Testis (tissue), 2 donors: ENCODE measurements at regions not wholly inside any gene's neighbourhood (a gene's known extent, or its start where the extent isn't known, plus 50 kb on each side); places are given as distances from the start of the nearest gene placed in this dataset.
"Not testable (repeated sequence)": the region's sequence is repeated elsewhere in the genome, so short reads cannot be mapped to it uniquely, and the experiment has no call there.

Experiments used
- DNase-seq: peaks from one replicate; pipeline ENCODE4 v3.0.0-alpha.2; 2019
- H3K27ac ChIP-seq, 2 donors: fragments of 200-600 bp; sonication (generic); one replicate each; pipeline ENCODE4 v1.5.1; 2019
- H3K27me3 ChIP-seq: fragments of 200-600 bp; sonication (generic); one replicate; pipeline ENCODE4 v1.5.1; 2019
- H3K36me3 ChIP-seq: fragments of 200-600 bp; sonication (generic); one replicate; pipeline ENCODE4 v1.5.1; 2017; ENCODE audit warnings: low read depth; ENCODE audit errors: missing control alignments
- H3K4me1 ChIP-seq: fragments of 200-600 bp; sonication (generic); one replicate; pipeline ENCODE4 v1.5.1; 2019
- H3K4me3 ChIP-seq, 2 donors: fragments of 200-600 bp; sonication (generic); one replicate each; pipeline ENCODE4 v1.5.1; 2017 to 2019
- H3K9me3 ChIP-seq: fragments of 200-600 bp; sonication (generic); one replicate; pipeline ENCODE4 v1.5.1; 2017
- CTCF ChIP-seq, 3 experiments: fragments of 450-650 bp in 2 of 3; fragments of 200-600 bp in 1 of 3; sonication (generic) in 1 of 3; IDR thresholded peaks; one replicate each; pipeline ENCODE4 v1.5.1; 2016 to 2019; ENCODE audit warnings: antibody characterized with exemption in 3 of 3, mild to moderate bottlenecking in 2 of 3, moderate library complexity in 1 of 3
- POLR2A ChIP-seq: fragments of 450-650 bp; IDR thresholded peaks from one replicate; pipeline ENCODE4 v1.6.1; 2017; ENCODE audit warnings: antibody characterized with exemption, mild to moderate bottlenecking, moderate library complexity
- WGBS, 2 donors: methylation state at CpG; one replicate each; pipeline ENCODE4 v1.1.5; 2018; 5-methylcytosine and 5-hydroxymethylcytosine counted together
- intact Hi-C: fragments of 100-400 bp; cut with DNase I; formaldehyde crosslinking; loops from one replicate; pipeline ENCODE4 v1.15.1; 2023; ENCODE audit warnings: low total_unique reads

- intact Hi-C loops, result no loop called here
- Histone ChIP-seq H3K27me3 (no peaks in the 10 kb centered on the region), H3K9me3 (no peaks in the 10 kb centered on the region), H3K27ac (no peak overlapping the region), H3K4me3 (no peak overlapping the region), H3K36me3 (no peaks in the 10 kb centered on the region), H3K4me1 (peaks cover 2% of the 10 kb centered on the region)
- 39 to 81% methylated on average over 1 of the region's 1 CpG for WGBS, 2 donors
- TF ChIP-seq CTCF (IDR thresholded peaks at IDR 0.05) (no peak), POLR2A (no peak)
- DNase-seq, result no peak
Measured at GRCh38 chr13:19123502-19123901, 58.1 kb downstream of the TUBA3C start.

GRCh38 chr13:19117913-19118739 lies 63.5 kb downstream of the TUBA3C start:
- H3K9me3 ChIP-seq, result no peaks in the 10 kb centered on the region
- H3K27me3 ChIP-seq, result no peaks in the 10 kb centered on the region
- 68 to 70% methylated on average over 31 to 32 of the region's 32 CpGs for WGBS, 2 donors
- no peaks in the 10 kb centered on the region for H3K4me1 ChIP-seq
- intact Hi-C loops, result no loop called here
- H3K4me3 ChIP-seq, result peak overlapping the region; percentile 31 to 41
- TF ChIP-seq POLR2A (no peak), CTCF (IDR thresholded peaks at IDR 0.05) (no peak)
- H3K27ac ChIP-seq, result no peak overlapping the region
- peak; percentile 70 for DNase-seq
- H3K36me3 ChIP-seq, result no peaks in the 10 kb centered on the region

GRCh38 chr13:19109225-19109624 lies 72.4 kb downstream of the TUBA3C start:
- H3K27ac ChIP-seq, H3K36me3 ChIP-seq, H3K27me3 ChIP-seq, H3K4me3 ChIP-seq, DNase-seq, intact Hi-C loops, H3K4me1 ChIP-seq, H3K9me3 ChIP-seq: not testable (repeated sequence)
- 61 to 71% methylated on average over 7 to 29 of the region's 29 CpGs for WGBS, 2 donors

GRCh38 chr13:19103140-19103539 lies 78.5 kb downstream of the TUBA3C start:
- no peaks in the 10 kb centered on the region for H3K27me3 ChIP-seq
- H3K4me3 ChIP-seq, result no peak overlapping the region
- no peak for TF ChIP-seq POLR2A
- TF ChIP-seq CTCF (IDR thresholded peaks at IDR 0.05), result no peak
- H3K4me1 ChIP-seq, result no peaks in the 10 kb centered on the region
- intact Hi-C loops, result no loop called here
- no peak overlapping the region for H3K27ac ChIP-seq
- no peak for DNase-seq
- H3K36me3 ChIP-seq, result no peaks in the 10 kb centered on the region
- H3K9me3 ChIP-seq, result no peaks in the 10 kb centered on the region

GRCh38 chr13:19093369-19093768 lies 88.3 kb downstream of the TUBA3C start:
- Histone ChIP-seq H3K27ac (no peak overlapping the region), H3K27me3 (no peaks in the 10 kb centered on the region), H3K4me3 (no peak overlapping the region), H3K9me3 (no peaks in the 10 kb centered on the region), H3K4me1 (no peaks in the 10 kb centered on the region), H3K36me3 (no peaks in the 10 kb centered on the region)
- 44 to 48% methylated on average over 1 of the region's 1 CpG for WGBS, 2 donors
- no peak for DNase-seq
- intact Hi-C loops, result no loop called here
- TF ChIP-seq POLR2A (no peak), CTCF (IDR thresholded peaks at IDR 0.05) (no peak)
